SK-MEL-5 (cell line): ENCODE measurements at regions not wholly inside any gene's neighbourhood (a gene's known extent, or its start where the extent isn't known, plus 50 kb on each side); places are given as distances from the start of the nearest gene placed in this dataset.

Source experiments
- DNase-seq: peaks from one replicate; pipeline ENCODE4 v3.0.0-alpha.2; 2016; ENCODE audit warnings: low read depth, low spot score
- in situ Hi-C: cut with HindIII; loops from 2 replicates; pipeline ENCODE4 v1.10.0; 2016; ENCODE audit warnings: low sequenced_read_pairs, high pct_unique_total_duplicates, low pct_unique_long_range_greater_than_20kb

DNA sequence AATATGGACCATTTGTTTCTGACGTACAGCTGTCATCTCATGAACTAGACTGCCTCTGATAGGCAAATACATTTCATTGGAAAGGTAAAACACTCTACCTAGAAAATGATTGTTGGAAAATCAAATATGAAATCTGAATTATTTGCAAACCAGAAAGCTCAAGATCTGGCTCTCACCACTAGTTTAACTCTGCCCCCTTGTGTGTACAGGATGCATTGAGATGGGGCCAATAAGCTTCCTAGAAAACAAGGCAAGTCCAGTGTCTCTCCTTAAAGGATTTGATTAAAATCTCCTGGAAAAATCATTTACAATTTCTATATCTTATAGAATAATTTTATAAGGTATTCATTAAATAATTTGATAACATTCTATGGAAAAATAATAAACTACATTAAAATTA is 311.9 kb upstream of the ANKH start:
- in situ Hi-C loops, result no loop called here
- peak; percentile 55 for DNase-seq

DNA sequence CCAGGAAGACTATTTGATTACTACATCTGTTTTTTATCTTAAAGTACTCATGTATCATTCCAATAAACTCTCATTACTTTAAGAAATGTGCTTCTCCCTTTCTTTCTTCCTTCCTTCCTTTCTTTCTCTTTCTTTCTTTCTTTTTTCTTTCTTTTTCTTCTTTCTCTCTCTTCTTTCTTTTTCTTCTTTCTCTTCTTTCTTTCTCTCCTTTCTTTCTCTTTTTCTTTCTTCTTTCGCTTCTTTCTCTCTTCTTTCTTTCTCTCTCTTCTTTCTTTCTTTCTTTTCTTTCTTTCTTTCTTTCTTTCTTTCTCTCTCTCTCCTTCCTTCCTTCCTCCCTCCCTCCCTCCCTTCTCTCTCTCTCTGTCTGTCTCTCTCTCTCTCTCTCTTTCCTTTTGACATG is 298.6 kb upstream of the ANKH start:
- DNase-seq, result no peak
- in situ Hi-C loops, result no loop called here

DNA sequence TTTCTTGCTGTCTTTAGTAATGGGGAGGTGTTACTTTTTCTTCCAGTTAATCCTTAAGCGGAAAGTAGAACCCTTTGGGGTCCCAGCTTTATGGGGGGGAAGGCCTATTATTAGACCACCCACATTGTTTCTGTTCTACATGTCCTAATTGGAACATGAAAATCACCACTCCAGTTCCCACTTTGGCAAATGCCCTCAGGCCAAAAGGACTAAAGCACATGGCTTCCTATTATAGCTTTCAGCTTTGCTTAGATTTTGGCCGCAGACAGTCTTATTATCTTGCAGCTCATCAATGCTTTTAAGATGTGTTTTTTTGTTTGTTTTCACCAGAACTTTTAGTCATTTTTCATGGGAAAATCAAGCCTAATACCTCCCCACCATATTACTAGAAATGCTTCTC is 296.8 kb upstream of the ANKH start:
- in situ Hi-C loops, result no loop called here
- DNase-seq, result no peak

DNA sequence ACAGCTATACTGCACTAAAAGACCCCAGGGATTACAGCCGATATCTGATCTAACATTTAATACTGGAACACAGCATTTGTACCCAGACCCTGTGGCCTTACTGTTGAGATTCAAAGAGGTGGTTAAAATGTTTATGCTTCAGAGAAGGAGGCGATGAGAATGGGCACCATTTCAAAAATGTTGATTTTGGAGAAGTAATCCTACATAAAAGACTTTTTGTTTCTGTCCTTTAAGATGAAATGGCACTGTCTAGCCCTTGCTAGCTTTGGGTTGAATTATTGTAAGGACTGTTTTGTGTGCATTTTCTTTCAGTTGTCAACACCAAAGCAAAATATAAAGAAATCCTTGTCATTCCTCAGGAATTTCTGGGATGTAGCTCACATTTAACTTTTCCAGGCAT is 288.5 kb upstream of the ANKH start:
- DNase-seq, result no peak
- in situ Hi-C loops, result no loop called here

DNA sequence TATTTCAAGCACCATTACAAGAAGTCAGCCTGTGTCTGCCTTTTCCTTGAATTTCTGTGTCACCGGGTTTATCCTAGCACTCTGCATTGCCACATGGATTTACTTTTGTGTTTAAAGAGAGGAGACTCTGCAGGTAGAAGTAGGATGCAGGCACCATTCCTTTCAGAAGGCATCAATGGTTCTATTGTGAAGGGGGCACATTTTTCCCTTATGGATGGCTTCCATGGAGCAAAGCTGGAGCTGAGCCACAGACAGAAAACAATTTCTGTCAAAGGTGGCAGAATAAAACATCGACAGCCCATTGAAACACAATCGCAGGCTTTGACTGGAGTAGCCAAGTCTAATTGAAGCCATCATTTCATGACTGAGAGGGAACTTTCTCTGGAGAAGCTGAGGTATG is 288.0 kb upstream of the ANKH start:
- in situ Hi-C loops, result no loop called here
- no peak for DNase-seq

DNA sequence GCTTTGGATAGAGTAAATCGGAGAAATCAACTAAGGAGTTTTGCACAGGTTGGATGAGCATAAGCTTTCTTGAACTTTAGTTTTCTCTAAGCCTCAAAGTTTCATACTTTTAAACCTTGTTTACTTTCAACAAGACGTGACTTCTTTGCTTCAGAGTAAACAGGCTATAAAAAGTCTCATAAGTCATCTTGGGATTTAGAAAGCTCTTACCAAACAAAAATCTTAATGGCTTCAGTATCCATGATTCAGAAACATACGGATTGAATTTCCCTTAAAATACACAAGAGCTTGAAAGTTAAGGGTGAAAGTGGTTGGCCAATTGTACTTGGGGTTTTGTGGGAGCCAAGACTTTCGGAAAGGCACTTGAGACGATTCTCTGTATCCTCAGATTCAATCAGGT is 270.9 kb upstream of the ANKH start:
- no peak for DNase-seq
- in situ Hi-C loops, result no loop called here

DNA sequence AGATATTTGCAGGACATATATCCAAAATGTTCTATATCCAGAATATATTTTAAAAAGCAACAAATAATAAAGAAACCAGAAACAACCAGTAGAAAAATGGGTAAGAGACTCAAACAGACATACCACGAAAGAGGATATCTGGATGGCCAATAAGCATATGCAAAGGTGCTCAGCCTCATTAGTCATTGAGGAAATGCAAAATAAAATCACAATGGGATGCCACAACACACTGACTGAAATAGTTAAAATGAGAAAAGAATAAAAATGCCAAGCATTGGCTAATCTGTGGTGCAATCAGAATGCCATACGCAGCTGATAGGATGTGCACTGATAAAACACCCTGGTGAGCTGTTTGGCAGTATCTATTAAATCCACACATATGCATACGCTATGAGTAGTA is 265.8 kb upstream of the ANKH start:
- in situ Hi-C loops, result no loop called here

DNA sequence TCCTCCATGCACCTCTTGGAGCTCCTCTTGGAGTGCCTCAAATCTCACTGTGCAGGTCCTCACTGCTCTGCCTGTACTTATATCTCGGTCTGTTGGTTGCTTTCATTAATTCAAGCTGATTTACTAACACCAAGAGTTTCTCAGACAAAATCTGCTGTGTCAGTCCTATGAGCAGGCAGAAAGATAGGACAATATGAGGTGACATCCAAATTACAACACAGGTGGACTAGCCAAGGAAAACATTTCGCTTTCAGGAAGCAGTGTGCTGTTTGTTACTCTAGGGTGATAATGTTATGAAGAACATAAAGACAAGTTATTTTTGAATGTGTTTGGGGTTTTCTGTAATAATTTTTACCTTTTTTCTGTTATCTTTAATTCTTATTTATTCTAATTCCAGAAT is 264.1 kb upstream of the ANKH start:
- in situ Hi-C loops, result no loop called here

More for the DNA sequence above, 265.8 kb upstream of the ANKH start:
- DNase-seq, result no peak

DNA sequence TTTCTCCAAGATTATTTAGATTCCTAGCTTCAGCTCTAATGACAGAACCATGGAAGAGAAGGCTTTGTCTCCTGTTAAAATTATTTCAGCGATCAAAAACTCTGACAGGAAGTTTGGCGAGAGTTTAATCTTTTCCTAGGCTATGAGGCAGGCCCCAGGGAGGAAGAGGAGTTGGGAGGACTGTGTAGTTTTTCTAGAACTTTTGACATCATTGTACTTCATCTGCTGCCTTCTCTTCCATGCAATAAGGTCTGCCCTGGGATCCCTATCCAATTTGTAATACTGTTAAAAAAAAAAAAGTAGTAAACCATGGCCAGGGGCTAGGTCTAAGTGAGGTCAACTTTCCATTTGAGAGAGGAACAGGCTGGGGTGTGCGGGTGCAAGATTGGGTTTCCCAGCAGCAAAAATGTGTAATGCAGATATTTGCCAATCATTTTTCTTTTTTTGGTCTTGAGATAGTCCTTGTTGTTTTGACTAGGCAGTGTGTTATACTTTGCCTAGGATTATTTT is 261.9 kb upstream of the ANKH start:
- in situ Hi-C loops, result no loop called here
- DNase-seq, result no peak

More for the DNA sequence above, 264.1 kb upstream of the ANKH start:
- DNase-seq, result no peak

DNA sequence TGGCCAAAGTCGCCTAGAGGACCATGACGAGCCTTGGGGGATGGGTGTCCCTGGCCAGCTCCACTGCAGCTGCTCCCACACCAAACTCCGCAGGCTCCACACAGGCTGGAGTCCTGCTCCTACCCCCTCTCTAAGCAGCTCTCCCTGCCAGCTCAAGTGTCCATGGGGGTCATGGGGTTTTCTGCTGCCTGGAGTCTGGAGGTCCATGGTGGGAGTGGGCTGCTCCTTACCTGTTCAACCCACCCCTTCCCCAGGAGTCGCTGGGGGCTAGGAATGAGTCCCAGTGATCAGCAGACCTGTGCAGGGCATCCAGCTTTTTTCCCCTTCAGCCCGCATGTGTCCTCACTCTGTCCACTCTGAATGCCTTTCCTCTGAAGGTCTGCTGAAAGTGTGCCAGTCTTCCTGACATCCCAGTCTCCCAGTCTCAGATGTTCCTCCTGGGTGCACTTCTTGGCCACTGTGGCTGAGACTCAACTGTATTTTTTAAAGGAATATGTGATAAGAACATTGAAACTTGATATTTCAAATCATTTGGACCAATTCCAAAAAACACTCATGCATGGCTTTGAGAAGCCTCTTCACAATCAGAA is 261.3 kb upstream of the ANKH start:
- in situ Hi-C loops, result no loop called here
- DNase-seq, result no peak

DNA sequence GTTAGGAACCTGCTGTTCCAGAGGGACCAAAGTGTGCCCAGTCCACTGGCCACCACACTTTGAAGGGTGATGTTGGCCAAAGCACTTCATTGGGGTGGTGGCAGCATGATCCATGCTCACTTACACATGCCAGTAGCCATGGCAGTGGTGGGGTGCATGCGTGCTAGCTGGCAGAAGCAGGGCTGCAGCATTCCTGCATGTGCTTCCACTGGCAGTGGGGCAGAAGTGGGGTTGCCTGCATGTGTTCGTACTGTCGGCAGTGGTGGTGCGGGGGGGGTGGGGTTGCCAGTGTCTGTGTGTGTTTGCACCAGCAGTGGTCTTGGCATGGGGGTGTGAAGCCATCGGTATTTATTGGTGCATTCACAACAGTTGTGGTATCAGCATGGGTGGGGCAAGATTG is 260.3 kb upstream of the ANKH start:
- no peak for DNase-seq
- in situ Hi-C loops, result no loop called here

DNA sequence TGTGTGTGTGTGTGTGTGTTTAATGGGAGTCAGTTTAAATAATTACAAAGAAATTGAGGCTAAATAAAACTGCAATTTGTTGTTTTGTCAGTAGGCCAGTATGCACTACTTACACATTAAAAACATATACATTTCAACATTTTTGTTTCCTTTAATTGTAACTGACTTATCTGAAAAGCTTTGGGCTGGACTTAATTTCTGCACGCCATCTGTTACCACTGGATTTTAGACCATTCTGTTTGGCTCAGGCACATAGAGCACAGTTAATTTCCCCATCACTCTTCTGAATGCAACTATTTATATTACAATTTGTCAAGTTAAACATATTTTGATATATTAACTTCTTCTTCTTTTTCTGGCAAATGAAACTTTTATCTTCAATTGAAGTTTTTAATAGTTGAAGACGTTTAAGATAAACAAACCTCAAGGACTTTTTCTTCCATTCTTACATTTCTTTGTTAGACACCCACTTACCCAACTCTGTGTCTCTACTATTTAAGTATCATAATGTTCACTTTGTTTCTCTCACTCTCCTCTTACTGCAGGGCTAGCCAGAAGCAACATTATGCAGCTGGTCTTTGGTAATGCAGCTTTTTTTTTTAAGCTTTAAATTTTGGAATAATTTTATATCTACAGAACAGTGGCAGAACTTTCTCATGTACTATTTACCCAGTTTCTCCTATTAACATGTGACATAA is 253.4 kb upstream of the ANKH start:
- DNase-seq, result no peak
- in situ Hi-C loops, result no loop called here

DNA sequence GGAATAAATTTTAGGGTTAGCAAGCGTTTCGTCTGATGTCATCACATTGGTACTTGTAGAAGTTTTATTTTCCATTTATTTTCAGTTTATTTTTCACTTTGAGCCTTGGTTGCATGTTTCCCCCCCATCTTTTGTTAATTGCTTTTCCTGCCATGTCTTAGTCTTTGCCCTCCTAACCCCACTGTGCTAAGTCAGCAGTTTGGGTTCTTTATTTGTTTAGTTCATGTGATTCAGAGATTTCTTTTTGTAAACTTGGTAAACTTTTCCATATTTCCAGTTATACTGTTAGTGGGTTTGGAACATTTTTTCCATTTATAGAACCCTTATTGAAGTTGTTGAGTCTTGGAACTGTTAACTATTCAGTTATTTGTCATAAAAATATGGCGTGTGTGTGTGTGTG is 252.9 kb upstream of the ANKH start:
- in situ Hi-C loops, result no loop called here
- DNase-seq, result no peak

DNA sequence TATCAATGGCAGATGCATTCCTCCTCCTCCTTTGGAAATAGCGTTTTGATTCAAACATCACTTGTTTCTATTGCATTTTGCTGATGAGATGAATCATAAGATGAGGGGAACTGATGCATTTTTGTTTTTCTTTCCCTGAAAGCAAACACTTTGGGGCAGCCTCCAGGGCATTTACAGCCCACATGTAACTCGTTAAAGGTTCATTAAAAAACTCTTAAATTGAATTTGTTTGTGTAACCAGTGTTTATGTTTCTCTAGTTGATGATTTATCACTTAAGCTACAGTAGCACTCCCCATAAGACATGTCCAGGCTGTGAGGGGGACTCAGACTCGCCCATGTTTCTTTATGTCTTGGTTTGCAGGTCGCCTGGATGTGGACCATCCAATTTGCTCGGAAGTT is 246.1 kb upstream of the ANKH start:
- in situ Hi-C loops, result no loop called here
- DNase-seq, result no peak

DNA sequence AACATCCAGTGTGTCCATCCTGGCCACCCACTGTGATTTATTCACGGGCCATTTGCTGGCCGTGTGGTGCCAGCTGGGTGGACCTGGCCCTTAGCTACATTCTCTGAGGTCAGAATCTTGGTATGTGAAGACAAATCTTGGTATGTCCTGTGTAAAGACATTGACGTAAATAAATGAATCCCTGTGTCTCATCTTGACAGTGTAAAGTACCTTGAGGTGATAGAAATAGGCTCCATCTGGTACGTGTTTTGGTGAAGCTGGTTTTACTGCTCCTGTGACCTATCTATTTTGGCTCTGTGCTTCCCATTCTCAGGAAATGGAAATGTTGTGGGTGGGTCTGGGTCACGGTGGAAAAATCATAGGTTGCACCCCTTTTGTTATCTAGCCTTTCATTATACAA is 245.4 kb upstream of the ANKH start:
- no peak for DNase-seq

DNA sequence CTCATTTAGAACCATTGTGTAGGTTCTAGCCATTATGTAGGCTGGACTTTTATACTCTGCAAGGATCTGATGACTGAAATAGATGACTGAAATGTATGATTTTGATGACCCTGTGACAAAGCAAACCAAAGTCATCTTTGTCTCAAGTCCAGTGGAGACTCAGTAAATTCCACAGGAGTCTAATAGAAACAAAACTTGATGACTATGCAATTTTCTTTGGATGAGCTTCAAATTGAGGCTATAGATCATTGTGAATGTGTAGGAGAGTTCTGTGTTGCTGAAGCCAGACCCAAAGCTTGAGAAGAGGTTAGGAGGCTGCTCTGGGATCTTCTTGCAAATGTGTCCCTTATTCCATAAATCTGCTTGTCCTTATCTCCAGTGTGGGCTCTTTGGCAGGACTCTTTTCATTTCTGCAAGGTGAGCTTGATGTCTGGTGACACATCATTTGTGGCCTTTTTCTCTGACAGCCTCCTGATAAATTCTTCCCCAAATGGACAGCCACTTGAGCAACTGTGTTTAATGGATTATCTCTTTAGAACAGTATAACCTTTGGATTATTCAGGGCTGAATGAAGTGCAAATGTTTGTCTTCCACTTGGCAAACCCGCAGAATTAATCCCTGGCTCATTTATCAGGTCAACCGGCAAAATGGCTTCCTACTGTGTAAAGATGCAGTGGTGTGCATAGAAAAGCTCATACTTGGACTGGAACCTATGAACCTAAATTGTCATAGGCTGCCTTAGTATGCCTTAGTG is 235.1 kb upstream of the ANKH start:
- DNase-seq, result no peak
- in situ Hi-C loops, result no loop called here

More for the DNA sequence above, 245.4 kb upstream of the ANKH start:
- in situ Hi-C loops, result no loop called here

DNA sequence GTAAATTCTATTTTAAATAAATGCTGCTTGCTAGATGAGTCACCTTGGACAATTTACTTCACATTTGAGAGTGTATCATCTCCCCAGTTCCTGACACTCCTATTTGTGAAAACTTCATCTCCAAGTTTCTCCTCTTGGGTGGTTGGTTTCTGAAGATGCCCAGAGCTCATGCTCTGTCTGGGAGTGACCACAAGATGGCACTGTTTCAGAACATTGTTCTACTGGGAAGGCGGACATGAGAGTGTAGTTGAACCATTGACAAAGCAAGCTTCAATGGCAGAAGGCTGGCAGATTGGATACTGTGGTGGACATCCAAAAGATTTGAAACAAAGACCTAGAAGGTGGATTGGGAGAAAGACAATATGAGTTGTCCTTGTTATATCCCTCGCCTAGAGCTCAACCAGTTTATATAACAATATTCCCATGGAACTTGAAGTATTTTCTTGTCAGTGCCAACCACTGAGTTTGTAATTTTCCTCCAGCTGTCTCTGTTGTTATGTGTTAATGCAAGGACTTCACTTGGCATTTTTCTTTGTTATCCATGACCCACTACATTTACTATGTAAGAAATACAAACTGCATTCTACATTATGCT is 234.3 kb upstream of the ANKH start:
- peak; percentile 87 for DNase-seq
- in situ Hi-C loops, result no loop called here

DNA sequence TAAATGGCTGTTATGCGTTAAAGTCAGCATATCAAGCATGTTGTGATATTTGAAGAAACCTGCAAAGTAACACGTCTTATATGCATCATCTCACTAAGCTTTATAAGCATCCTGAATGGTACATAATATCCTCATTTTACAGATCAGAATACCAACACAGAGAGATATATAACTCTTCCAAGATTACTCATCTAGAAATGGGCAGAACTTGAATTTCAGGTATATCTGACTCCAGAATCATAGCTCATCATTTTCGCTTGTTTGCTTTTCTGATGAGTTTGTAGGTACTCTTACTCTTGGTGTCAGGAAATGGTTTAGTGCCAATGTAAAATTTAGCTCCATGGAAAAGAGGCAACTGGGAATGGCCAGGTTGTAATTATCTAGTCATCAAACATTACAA is 232.3 kb upstream of the ANKH start:
- in situ Hi-C loops, result no loop called here
- no peak for DNase-seq
